GM12891 (cell line): ENCODE measurements at regions not wholly inside any gene's neighbourhood (a gene's known extent, or its start where the extent isn't known, plus 50 kb on each side); places are given as distances from the start of the nearest gene placed in this dataset.

Experiments used
- POLR2A ChIP-seq: IDR thresholded peaks from 2 replicates; pipeline ENCODE4 v1.6.1; 2011; ENCODE audit warnings: low read depth, low read length, control low read depth
- POLR2AphosphoS5 ChIP-seq: IDR thresholded peaks from 2 replicates; pipeline ENCODE4 v1.6.1; 2011; ENCODE audit warnings: low read depth, low read length, control low read depth
- POU2F2 ChIP-seq: IDR thresholded peaks from 2 replicates; pipeline ENCODE4 v1.6.1; 2011; ENCODE audit warnings: low read depth, mild to moderate bottlenecking, control low read depth, low read length, moderate library complexity
- TAF1 ChIP-seq: IDR thresholded peaks from 2 replicates; pipeline ENCODE4 v1.6.1; 2011; ENCODE audit warnings: low read depth, low read length, control low read depth

- no peak for TF ChIP-seq POLR2AphosphoS5
- no peak for TF ChIP-seq POLR2A
- no peak for TF ChIP-seq TAF1
- TF ChIP-seq POU2F2, result no peak
These were observed 974.2 kb upstream of the TMEM132C start for GRCh38 chr12:127292736-127293135.
